ENCODE measurements at regions not wholly inside any gene's neighbourhood (a gene's known extent, or its start where the extent isn't known, plus 50 kb on each side); places are given as distances from the start of the nearest gene placed in this dataset.

GRCh38 chrX:43224496-43224895 lies 431.6 kb upstream of the MAOA start:
- DNase-seq (ENCODE audit: low spot score) = no peak
- no peaks in the 10 kb centered on the region for H3K9me2 ChIP-seq (ENCODE audit: insufficient read depth, low read length)
- H3K36me3 ChIP-seq (ENCODE audit: insufficient read depth, low read length) = no peaks in the 10 kb centered on the region
- H3K9me3 ChIP-seq (ENCODE audit: low read length) = no peaks in the 10 kb centered on the region
- intact Hi-C loops (cut with micrococcal nuclease; ENCODE audit: unreplicated experiment) = no loop called here
- ChIA-PET POLR2A (no interaction called here), CTCF (ENCODE audit: unreplicated experiment) (no interaction called here)
- H3K4me2 ChIP-seq (ENCODE audit: low read length) = no peak overlapping the region
- H3K27ac ChIP-seq (ENCODE audit: low read depth, low read length, poor library complexity, severe bottlenecking) = no peak overlapping the region
- TF ChIP-seq EZH2phosphoT487 (IDR thresholded peaks at IDR 0.05; ENCODE audit: borderline replicate concordance, low read depth, low read length) (no peak), CTCF (conservative IDR thresholded peaks at IDR 0.05; ENCODE audit: low read length) (no peak)
- H3K79me2 ChIP-seq (ENCODE audit: insufficient read depth, low read depth, low read length) = no peaks in the 10 kb centered on the region
- H3K4me3 ChIP-seq (ENCODE audit: low read depth, low read length, poor library complexity, severe bottlenecking) = no peak overlapping the region
- no peak overlapping the region for H2AFZ ChIP-seq (ENCODE audit: low read length)
- no peaks in the 10 kb centered on the region for H3K4me1 ChIP-seq (ENCODE audit: insufficient read depth, low read length, poor library complexity, severe bottlenecking)
- H4K20me1 ChIP-seq (ENCODE audit: insufficient read depth, low read length) = no peaks in the 10 kb centered on the region
- BruUV-seq (replicated peaks) = no TSS peak

GRCh38 chrX:43225626-43226328 lies 430.3 kb upstream of the MAOA start:
- CTCF ChIA-PET (ENCODE audit: unreplicated experiment) = no interaction called here
- TF ChIP-seq EZH2phosphoT487 (IDR thresholded peaks at IDR 0.05; ENCODE audit: borderline replicate concordance, low read depth, low read length) (no peak), CTCF (conservative IDR thresholded peaks at IDR 0.05; ENCODE audit: low read length) (no peak)

GRCh38 chrX:43238461-43238945 lies 417.6 kb upstream of the MAOA start:
- Histone ChIP-seq H2AFZ (ENCODE audit: low read length) (no peak overlapping the region), H3K4me2 (ENCODE audit: low read length) (no peak overlapping the region), H3K9me3 (ENCODE audit: low read length) (no peaks in the 10 kb centered on the region), H3K4me3 (ENCODE audit: low read depth, low read length, poor library complexity, severe bottlenecking) (no peak overlapping the region), H3K79me2 (ENCODE audit: insufficient read depth, low read depth, low read length) (no peaks in the 10 kb centered on the region), H3K36me3 (ENCODE audit: insufficient read depth, low read length) (no peaks in the 10 kb centered on the region), H4K20me1 (ENCODE audit: insufficient read depth, low read length) (no peaks in the 10 kb centered on the region), H3K9me2 (ENCODE audit: insufficient read depth, low read length) (no peaks in the 10 kb centered on the region), H3K4me1 (ENCODE audit: insufficient read depth, low read length, poor library complexity, severe bottlenecking) (no peaks in the 10 kb centered on the region), H3K27ac (ENCODE audit: low read depth, low read length, poor library complexity, severe bottlenecking) (no peak overlapping the region)
- intact Hi-C loops (cut with micrococcal nuclease; ENCODE audit: unreplicated experiment) = no loop called here
- TF ChIP-seq EZH2phosphoT487 (IDR thresholded peaks at IDR 0.05; ENCODE audit: borderline replicate concordance, low read depth, low read length) (no peak), CTCF (conservative IDR thresholded peaks at IDR 0.05; ENCODE audit: low read length) (no peak)
- BruUV-seq (replicated peaks) = no TSS peak
- ChIA-PET CTCF (ENCODE audit: unreplicated experiment) (no interaction called here), POLR2A (no interaction called here)
- DNase-seq (ENCODE audit: low spot score) = no peak

More at GRCh38 chrX:43225626-43226328, 430.3 kb upstream of the MAOA start:
- Histone ChIP-seq H3K9me2 (ENCODE audit: insufficient read depth, low read length) (no peaks in the 10 kb centered on the region), H3K79me2 (ENCODE audit: insufficient read depth, low read depth, low read length) (no peaks in the 10 kb centered on the region), H3K4me3 (ENCODE audit: low read depth, low read length, poor library complexity, severe bottlenecking) (no peak overlapping the region), H4K20me1 (ENCODE audit: insufficient read depth, low read length) (no peaks in the 10 kb centered on the region), H2AFZ (ENCODE audit: low read length) (no peak overlapping the region), H3K4me2 (ENCODE audit: low read length) (no peak overlapping the region), H3K27ac (ENCODE audit: low read depth, low read length, poor library complexity, severe bottlenecking) (no peak overlapping the region), H3K9me3 (ENCODE audit: low read length) (no peaks in the 10 kb centered on the region), H3K36me3 (ENCODE audit: insufficient read depth, low read length) (no peaks in the 10 kb centered on the region), H3K4me1 (ENCODE audit: insufficient read depth, low read length, poor library complexity, severe bottlenecking) (no peaks in the 10 kb centered on the region)
- intact Hi-C loops (cut with micrococcal nuclease; ENCODE audit: unreplicated experiment) = no loop called here
- no TSS peak for BruUV-seq (replicated peaks)
- no peak for DNase-seq (ENCODE audit: low spot score)
- POLR2A ChIA-PET = no interaction called here
